B cell (primary cell): ENCODE measurements at regions not wholly inside any gene's neighbourhood (a gene's known extent, or its start where the extent isn't known, plus 50 kb on each side); places are given as distances from the start of the nearest gene placed in this dataset.

Experiments used
- ATAC-seq: fragments of 200-7000 bp; cut with Tn5 transposase; one replicate; pipeline ENCODE4 v1.10.0; 2021; ENCODE audit warnings: low read depth, mild to moderate bottlenecking, moderate number of reproducible peaks, moderate library complexity
- CTCF ChIA-PET: fragments of 350-600 bp; sonication (Branson Sonifier 250); formaldehyde crosslinking; loops from one replicate; lab custom pipeline; 2021; ENCODE audit warnings: antibody characterized with exemption, inconsistent platforms; lab: Charles Lee
- POLR2A ChIA-PET: fragments of 350-600 bp; sonication (Branson Sonifier 250); formaldehyde crosslinking; loops from one replicate; lab custom pipeline; 2021; ENCODE audit warnings: antibody characterized with exemption; lab: Charles Lee
- DNase-seq: peaks from one replicate; pipeline ENCODE4 v3.0.0; 2013
- H2AFZ ChIP-seq: 2 replicates; pipeline ENCODE4 v1.6.1; 2012; ENCODE audit warnings: mild to moderate bottlenecking, low read depth, low read length; ENCODE audit not compliant: insufficient read depth, poor library complexity, severe bottlenecking
- H3K27ac ChIP-seq, 2 donors: 1 replicate in 1 of 2; 2 replicates in 1 of 2; pipeline ENCODE4 v1.5.1; 2012 to 2013; ENCODE audit warnings: low read length in 2 of 2, mild to moderate bottlenecking in 2 of 2, moderate library complexity in 1 of 2
- H3K27me3 ChIP-seq, 4 experiments: fragments of 200-600 bp in 1 of 4; sonication (generic) in 1 of 4; replicated peaks in 1 of 4; 1 replicate in 2 of 4; 2 replicates in 2 of 4; pipeline versions ENCODE4 v1.6.1 to v1.7.0; 2013 to 2016; ENCODE audit warnings: low read length in 3 of 4, mild to moderate bottlenecking in 2 of 4, mixed read lengths in 1 of 4, moderate library complexity in 1 of 4; ENCODE audit not compliant: insufficient read depth in 4 of 4, control insufficient read depth in 3 of 4; ENCODE audit errors: control extremely low read depth in 1 of 4
- H3K36me3 ChIP-seq, 2 experiments: replicated peaks in 1 of 2; 1 replicate in 1 of 2; 2 replicates in 1 of 2; pipeline versions ENCODE4 v1.6.1 to v1.7.1; 2013; ENCODE audit warnings: low read length in 1 of 2; ENCODE audit not compliant: insufficient read depth in 2 of 2, control insufficient read depth in 1 of 2; ENCODE audit errors: control extremely low read depth in 1 of 2, extremely low read depth in 1 of 2
- H3K4me1 ChIP-seq, 2 donors: fragments of 200-600 bp in 1 of 2; sonication (generic) in 1 of 2; 1 replicate in 1 of 2; 2 replicates in 1 of 2; pipeline versions ENCODE4 v1.5.1 to v1.6.1; 2013 to 2017; ENCODE audit warnings: low read length in 2 of 2; ENCODE audit not compliant: control insufficient read depth in 2 of 2, insufficient read depth in 2 of 2
- H3K4me2 ChIP-seq: replicated peaks from 2 replicates; pipeline ENCODE3; 2012; ENCODE audit warnings: mild to moderate bottlenecking, low read depth, low read length; ENCODE audit not compliant: poor library complexity, severe bottlenecking
- H3K4me3 ChIP-seq, 5 experiments: fragments of 200-600 bp in 1 of 5; sonication (generic) in 1 of 5; 1 replicate in 3 of 5; 2 replicates in 2 of 5; pipeline versions ENCODE4 v1.5.1 to v1.7.0; 2011 to 2016; ENCODE audit warnings: low read length in 4 of 5, mild to moderate bottlenecking in 4 of 5, low read depth in 2 of 5, control low read depth in 1 of 5, moderate library complexity in 1 of 5; ENCODE audit not compliant: insufficient read depth in 1 of 5; ENCODE audit errors: control extremely low read depth in 1 of 5, extremely low read depth in 1 of 5
- H3K79me2 ChIP-seq: fragments of 200-600 bp; sonication (generic); one replicate; pipeline ENCODE4 v1.6.0; 2016; ENCODE audit warnings: low read length; ENCODE audit not compliant: control insufficient read depth, insufficient read depth
- H3K9ac ChIP-seq: fragments of 200-600 bp; sonication (generic); 2 replicates; pipeline ENCODE4 v1.6.1; 2017; ENCODE audit warnings: mild to moderate bottlenecking, low read length, moderate library complexity
- H3K9me3 ChIP-seq, 3 donors: one replicate each; pipeline versions ENCODE4 v1.6.1 to v1.7.1; 2013; ENCODE audit warnings: low read length in 2 of 3; ENCODE audit not compliant: control insufficient read depth in 2 of 3, insufficient read depth in 1 of 3; ENCODE audit errors: control extremely low read depth in 1 of 3
- H4K20me1 ChIP-seq: 2 replicates; pipeline ENCODE4 v1.6.0; 2012; ENCODE audit warnings: mild to moderate bottlenecking, low read length; ENCODE audit not compliant: insufficient read depth, control insufficient read depth, poor library complexity, severe bottlenecking
- H3K27ac Mint-ChIP-seq: one replicate; pipeline ENCODE4 v1.8.0; 2021; ENCODE audit warnings: mixed read lengths
- H3K27me3 Mint-ChIP-seq: one replicate; pipeline ENCODE4 v1.8.0; 2021; ENCODE audit warnings: mixed read lengths
- H3K4me1 Mint-ChIP-seq: one replicate; pipeline ENCODE4 v1.8.0; 2021; ENCODE audit warnings: mixed read lengths
- H3K4me3 Mint-ChIP-seq: one replicate; pipeline ENCODE4 v1.8.0; 2021; ENCODE audit warnings: mixed read lengths
- H3K9me3 Mint-ChIP-seq: one replicate; pipeline ENCODE4 v1.8.0; 2022; ENCODE audit warnings: mixed read lengths; ENCODE audit not compliant: insufficient read depth
- EZH2 ChIP-seq: IDR thresholded peaks from 2 replicates; pipeline ENCODE4 v1.6.1; 2012; ENCODE audit warnings: borderline replicate concordance, low read depth, mild to moderate bottlenecking, moderate library complexity, low read length; ENCODE audit not compliant: insufficient read depth, poor library complexity, severe bottlenecking
- WGBS: methylation state at CpG from one replicate; pipeline ENCODE4 v1.1.5; 2013; ENCODE audit warnings: missing lambda C conversion rate; ENCODE audit not compliant: insufficient coverage; 5-methylcytosine and 5-hydroxymethylcytosine counted together
- intact Hi-C: fragments of 100-400 bp; cut with micrococcal nuclease; formaldehyde crosslinking; loops from one replicate; pipeline ENCODE4 v1.10.0; 2022
- TF ChIP-seq, protein P1 (sequence below): fragments of 200-600 bp; IDR thresholded peaks from one replicate; pipeline ENCODE4 v1.8.0; 2022; ENCODE audit warnings: antibody characterized with exemption, mild to moderate bottlenecking

DNA sequence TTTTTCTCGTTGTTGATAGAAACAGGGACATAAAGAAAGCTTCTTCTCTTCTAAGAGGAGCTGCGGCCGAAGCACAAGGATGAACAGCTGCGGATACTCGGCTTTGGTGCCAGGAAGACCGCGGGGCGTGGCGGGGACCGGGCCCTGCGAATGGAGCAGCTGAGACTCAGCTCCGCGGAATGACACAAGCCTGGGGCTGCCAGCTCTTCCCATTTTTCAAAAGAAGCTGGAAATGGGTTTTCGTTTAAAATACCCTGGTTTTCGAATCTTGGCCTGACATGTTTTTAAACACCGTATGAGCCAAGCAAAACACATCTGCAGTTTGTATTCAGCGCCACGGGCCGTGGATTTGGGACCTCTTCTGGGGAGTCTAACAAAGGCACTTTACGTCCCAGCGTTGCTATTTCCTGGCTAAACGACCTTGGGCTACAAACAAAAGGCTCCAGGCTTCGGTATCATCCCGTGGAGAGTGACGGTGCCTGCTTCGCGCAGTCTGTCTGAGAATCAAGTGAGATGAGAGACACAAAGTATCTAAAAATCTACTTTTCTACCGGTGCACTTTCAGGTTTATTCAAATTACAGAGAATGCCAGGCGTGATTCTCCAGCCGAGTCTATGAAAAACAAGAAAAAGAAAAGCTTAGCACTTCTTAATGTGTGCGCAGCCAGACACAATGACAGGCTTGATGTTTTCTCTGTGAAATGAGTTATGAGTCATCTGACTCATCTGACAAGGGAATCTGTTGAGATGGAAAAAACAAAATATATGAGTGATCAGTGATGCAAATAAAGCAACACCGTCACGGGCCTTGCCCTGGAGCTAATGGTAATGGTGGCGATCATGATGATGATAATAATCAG lies 114.0 kb upstream of the TMEM132D start:
- H3K79me2 ChIP-seq, result no peaks in the 10 kb centered on the region
- H3K36me3 ChIP-seq, result no peaks in the 10 kb centered on the region
- Mint-ChIP-seq H3K27me3 (peaks cover 4% of the 10 kb centered on the region), H3K4me1 (no peaks in the 10 kb centered on the region), H3K27ac (no peak overlapping the region), H3K4me3 (no peak overlapping the region), H3K9me3 (no peaks in the 10 kb centered on the region)
- no peaks in the 10 kb centered on the region for H3K4me1 ChIP-seq
- no peak overlapping the region for H3K27ac ChIP-seq
- H3K9ac ChIP-seq, result no peak overlapping the region
- peaks cover 0 to 7% (median 0%) of the 10 kb centered on the region in 3 donors for H3K9me3 ChIP-seq
- no peak for ATAC-seq
- DNase-seq, result no peak
- H4K20me1 ChIP-seq, result no peaks in the 10 kb centered on the region
- TF ChIP-seq EZH2, result no peak
- TF ChIP-seq, protein P1, sequence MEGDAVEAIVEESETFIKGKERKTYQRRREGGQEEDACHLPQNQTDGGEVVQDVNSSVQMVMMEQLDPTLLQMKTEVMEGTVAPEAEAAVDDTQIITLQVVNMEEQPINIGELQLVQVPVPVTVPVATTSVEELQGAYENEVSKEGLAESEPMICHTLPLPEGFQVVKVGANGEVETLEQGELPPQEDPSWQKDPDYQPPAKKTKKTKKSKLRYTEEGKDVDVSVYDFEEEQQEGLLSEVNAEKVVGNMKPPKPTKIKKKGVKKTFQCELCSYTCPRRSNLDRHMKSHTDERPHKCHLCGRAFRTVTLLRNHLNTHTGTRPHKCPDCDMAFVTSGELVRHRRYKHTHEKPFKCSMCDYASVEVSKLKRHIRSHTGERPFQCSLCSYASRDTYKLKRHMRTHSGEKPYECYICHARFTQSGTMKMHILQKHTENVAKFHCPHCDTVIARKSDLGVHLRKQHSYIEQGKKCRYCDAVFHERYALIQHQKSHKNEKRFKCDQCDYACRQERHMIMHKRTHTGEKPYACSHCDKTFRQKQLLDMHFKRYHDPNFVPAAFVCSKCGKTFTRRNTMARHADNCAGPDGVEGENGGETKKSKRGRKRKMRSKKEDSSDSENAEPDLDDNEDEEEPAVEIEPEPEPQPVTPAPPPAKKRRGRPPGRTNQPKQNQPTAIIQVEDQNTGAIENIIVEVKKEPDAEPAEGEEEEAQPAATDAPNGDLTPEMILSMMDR, result no peak
- CTCF ChIA-PET, result interaction anchor here (1.1 kb wide), 1 partner anchor 9 kb away, joined by 3 read pairs; no protein-coding TSS in a partner anchor
- H3K4me2 ChIP-seq, result no peak overlapping the region
- H3K27me3 ChIP-seq, result no peaks in the 10 kb centered on the region
- H2AFZ ChIP-seq, result no peak overlapping the region
- WGBS, result 77% methylated on average over 30 of the region's 34 CpGs
- intact Hi-C loops, result no loop called here
- no peak overlapping the region for H3K4me3 ChIP-seq
- POLR2A ChIA-PET, result no interaction called here

DNA sequence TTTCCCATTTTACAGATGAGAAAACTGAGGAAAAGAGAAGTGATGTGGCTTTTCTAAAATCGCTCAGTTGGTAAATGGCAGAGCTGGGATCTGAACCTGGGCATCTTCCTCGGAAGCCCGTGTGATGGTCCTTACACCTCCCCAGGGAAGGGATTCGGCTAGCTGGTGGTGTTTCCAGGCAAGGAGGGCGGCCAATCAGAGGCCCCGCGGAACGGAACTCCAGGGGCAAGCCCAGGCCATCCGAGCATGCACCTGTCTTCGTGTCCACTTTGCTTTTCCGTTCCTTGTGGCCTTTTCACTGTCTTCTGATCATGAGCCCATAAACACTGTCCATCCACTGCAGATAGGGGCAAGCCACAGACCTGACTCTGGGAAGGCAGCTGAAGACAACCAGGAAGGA lies 114.8 kb upstream of the TMEM132D start:
- intact Hi-C loops, result no loop called here
- Mint-ChIP-seq H3K9me3 (no peaks in the 10 kb centered on the region), H3K27ac (no peak overlapping the region), H3K27me3 (peaks cover 4% of the 10 kb centered on the region), H3K4me1 (no peaks in the 10 kb centered on the region), H3K4me3 (no peak overlapping the region)
- POLR2A ChIA-PET, result no interaction called here
- H3K79me2 ChIP-seq, result no peaks in the 10 kb centered on the region
- no peaks in the 10 kb centered on the region for H3K36me3 ChIP-seq
- H3K4me3 ChIP-seq, result no peak overlapping the region
- peaks cover 0 to 7% (median 0%) of the 10 kb centered on the region in 3 donors for H3K9me3 ChIP-seq
- TF ChIP-seq EZH2, result no peak
- TF ChIP-seq, protein P1, result no peak
- WGBS, result 88% methylated on average over 11 of the region's 11 CpGs
- H3K27ac ChIP-seq, result no peak overlapping the region
- H2AFZ ChIP-seq, result no peak overlapping the region
- no peak overlapping the region for H3K4me2 ChIP-seq
- no peaks in the 10 kb centered on the region for H3K4me1 ChIP-seq
- no peaks in the 10 kb centered on the region for H4K20me1 ChIP-seq
- no peaks in the 10 kb centered on the region for H3K27me3 ChIP-seq
- H3K9ac ChIP-seq, result no peak overlapping the region
- DNase-seq (no peak), ATAC-seq (no peak)
- CTCF ChIA-PET, result interaction anchor here (1.0 to 1.4 kb wide), 2 partner anchors 9 to 13 kb away, joined by 3 read pairs; no protein-coding TSS in a partner anchor
